CD14-positive monocyte (primary cell): ENCODE measurements at regions not wholly inside any gene's neighbourhood (a gene's known extent, or its start where the extent isn't known, plus 50 kb on each side); places are given as distances from the start of the nearest gene placed in this dataset.
A peak's percentile ranks its signal among the peaks of the same experiment; 100 is the strongest.

Source experiments
- DNase-seq, 3 donors: peaks; one replicate each; pipeline ENCODE4 v3.0.0-alpha.2; 2011 to 2022
- H2AFZ ChIP-seq: 2 replicates; pipeline ENCODE4 v1.6.0; 2012; ENCODE audit warnings: mild to moderate bottlenecking, low read depth, low read length, inconsistent platforms; ENCODE audit not compliant: insufficient read depth, poor library complexity, severe bottlenecking
- H3K27ac ChIP-seq, 2 donors: 1 replicate in 1 of 2; 2 replicates in 1 of 2; pipeline ENCODE4 v1.5.1; 2012 to 2013; ENCODE audit warnings: low read length in 2 of 2, control low read depth in 1 of 2, inconsistent platforms in 1 of 2, low read depth in 1 of 2, mild to moderate bottlenecking in 1 of 2
- H3K27me3 ChIP-seq, 2 donors: one replicate each; pipeline versions ENCODE4 v1.6.0 to v1.6.1; 2011 to 2013; ENCODE audit warnings: low read length in 2 of 2; ENCODE audit not compliant: control insufficient read depth in 2 of 2, insufficient read depth in 2 of 2
- H3K36me3 ChIP-seq, 2 donors: replicated peaks in 1 of 2; 1 replicate in 1 of 2; 2 replicates in 1 of 2; pipeline versions ENCODE4 v1.5.1 to v1.6.1; 2012 to 2013; ENCODE audit warnings: low read length in 2 of 2, control low read depth in 1 of 2, inconsistent platforms in 1 of 2, mild to moderate bottlenecking in 1 of 2; ENCODE audit not compliant: insufficient read depth in 2 of 2, control insufficient read depth in 1 of 2
- H3K4me1 ChIP-seq, 2 donors: 1 replicate in 1 of 2; 2 replicates in 1 of 2; pipeline versions ENCODE4 v1.5.1 to v1.6.1; 2012 to 2013; ENCODE audit warnings: low read length in 2 of 2, control low read depth in 1 of 2, inconsistent platforms in 1 of 2, mild to moderate bottlenecking in 1 of 2, moderate library complexity in 1 of 2; ENCODE audit not compliant: insufficient read depth in 2 of 2, control insufficient read depth in 1 of 2
- H3K4me2 ChIP-seq: replicated peaks from 2 replicates; pipeline ENCODE3; 2012; ENCODE audit warnings: low read length, moderate library complexity, mild to moderate bottlenecking; ENCODE audit not compliant: poor library complexity, severe bottlenecking; ENCODE audit errors: extremely low read depth
- H3K4me3 ChIP-seq, 3 experiments: fragments of 200-600 bp in 1 of 3; sonication (generic) in 1 of 3; replicated peaks in 1 of 3; 1 replicate in 2 of 3; 2 replicates in 1 of 3; pipeline ENCODE4 v1.5.1; 2011 to 2013; ENCODE audit warnings: low read length in 3 of 3, mild to moderate bottlenecking in 3 of 3, control low read depth in 2 of 3, low read depth in 2 of 3, inconsistent platforms in 1 of 3, moderate library complexity in 1 of 3
- H3K79me2 ChIP-seq: 2 replicates; pipeline ENCODE4 v1.6.0; 2012; ENCODE audit warnings: mild to moderate bottlenecking, control low read depth, inconsistent platforms, low read length, moderate library complexity; ENCODE audit not compliant: insufficient read depth
- H3K9ac ChIP-seq: 2 replicates; pipeline ENCODE4 v1.6.0; 2017; ENCODE audit warnings: low read length, mild to moderate bottlenecking; ENCODE audit not compliant: insufficient read depth, poor library complexity, severe bottlenecking
- H3K9me3 ChIP-seq, 2 donors: replicated peaks in 1 of 2; 1 replicate in 1 of 2; 2 replicates in 1 of 2; pipeline versions ENCODE4 v1.5.1 to v1.6.1; 2012 to 2013; ENCODE audit warnings: low read length in 2 of 2, control low read depth in 1 of 2; ENCODE audit not compliant: control insufficient read depth in 1 of 2, insufficient read depth in 1 of 2
- H4K20me1 ChIP-seq: 2 replicates; pipeline ENCODE4 v1.6.0; 2012; ENCODE audit warnings: mild to moderate bottlenecking, low read length, control low read depth, moderate library complexity; ENCODE audit not compliant: insufficient read depth
- H3K27ac Mint-ChIP-seq, 7 donors: one replicate each; pipeline ENCODE4 v1.8.0; 2020; ENCODE audit warnings: mild to moderate bottlenecking in 7 of 7, mixed read lengths in 7 of 7, moderate library complexity in 6 of 7, inconsistent platforms in 2 of 7
- H3K27me3 Mint-ChIP-seq, 3 donors: one replicate each; pipeline ENCODE4 v1.8.0; 2021 to 2022; ENCODE audit warnings: low read depth in 3 of 3, mild to moderate bottlenecking in 3 of 3, mixed read lengths in 3 of 3, moderate library complexity in 3 of 3, inconsistent platforms in 1 of 3
- H3K36me3 Mint-ChIP-seq, 2 donors: one replicate each; pipeline ENCODE4 v1.8.0; 2020; ENCODE audit warnings: mixed read lengths in 2 of 2, inconsistent platforms in 1 of 2, mild to moderate bottlenecking in 1 of 2
- H3K4me1 Mint-ChIP-seq: one replicate; pipeline ENCODE4 v1.8.0; 2020; ENCODE audit warnings: mild to moderate bottlenecking, mixed read lengths
- H3K4me3 Mint-ChIP-seq, 2 donors: one replicate each; pipeline ENCODE4 v1.8.0; 2020; ENCODE audit warnings: mild to moderate bottlenecking in 2 of 2, mixed read lengths in 2 of 2, moderate library complexity in 1 of 2
- H3K9me3 Mint-ChIP-seq, 7 donors: one replicate each; pipeline ENCODE4 v1.8.0; 2020 to 2022; ENCODE audit warnings: mixed read lengths in 7 of 7, mild to moderate bottlenecking in 6 of 7, moderate library complexity in 6 of 7, inconsistent platforms in 2 of 7
- CTCF ChIP-seq: fragments of 200-600 bp; IDR thresholded peaks from one replicate; pipeline ENCODE4 v1.8.0; 2022; ENCODE audit warnings: antibody characterized with exemption, mild to moderate bottlenecking
- WGBS: methylation state at CpG from one replicate; pipeline ENCODE4 v1.1.5; 2013; ENCODE audit warnings: missing lambda C conversion rate; ENCODE audit not compliant: insufficient coverage; 5-methylcytosine and 5-hydroxymethylcytosine counted together
- intact Hi-C, 2 donors: fragments of 100-400 bp; cut with micrococcal nuclease; formaldehyde crosslinking; loops; one replicate each; pipeline versions ENCODE4 v1.15.0 to v1.15.1; 2023

- no peaks in the 10 kb centered on the region for H4K20me1 ChIP-seq
- peaks cover 25 to 28% of the 10 kb centered on the region in 2 donors for H3K4me1 ChIP-seq
- H3K9ac ChIP-seq = no peak overlapping the region
- DNase-seq = peak in 2 of 3 donors; percentile 49 to 71
- H3K9me3 ChIP-seq = no peaks in the 10 kb centered on the region
- H3K36me3 Mint-ChIP-seq = peaks cover 14 to 23% of the 10 kb centered on the region in 2 donors
- peak overlapping the region; percentile 6 for H2AFZ ChIP-seq
- peak overlapping the region in 1 of 2 donors; percentile 44 for H3K4me3 Mint-ChIP-seq
- no peaks in the 10 kb centered on the region for H3K27me3 ChIP-seq
- H3K79me2 ChIP-seq = peaks cover 12% of the 10 kb centered on the region
- no CpG with 5 or more reads among the region's 4 CpGs for WGBS
- intact Hi-C loops = no loop called here
- peak overlapping the region; percentile 38 for H3K4me2 ChIP-seq
- H3K36me3 ChIP-seq = no peaks in the 10 kb centered on the region
- H3K27ac ChIP-seq = peak overlapping the region in 1 of 2 donors; percentile 56
- peaks cover 45% of the 10 kb centered on the region for H3K4me1 Mint-ChIP-seq
- no peaks in the 10 kb centered on the region for H3K27me3 Mint-ChIP-seq
- H3K27ac Mint-ChIP-seq = peak overlapping the region in 4 of 7 donors; percentile 42 to 67 (median 54)
- no peaks in the 10 kb centered on the region for H3K9me3 Mint-ChIP-seq
- H3K4me3 ChIP-seq = peak overlapping the region in 1 of 3 experiments; percentile 43
- TF ChIP-seq CTCF = no peak
These were observed 111.4 kb upstream of the FRY start for GRCh38 chr13:31919971-31920726.

GRCh38 chr13:31920727-31921100 is 110.9 kb upstream of the FRY start:
- Histone ChIP-seq H3K36me3 (no peaks in the 10 kb centered on the region), H3K9ac (no peak overlapping the region), H2AFZ (peak overlapping the region; percentile 6), H4K20me1 (no peaks in the 10 kb centered on the region), H3K79me2 (peaks cover 12% of the 10 kb centered on the region), H3K4me2 (peak overlapping the region; percentile 38), H3K4me3 (peak overlapping the region in 1 of 3 experiments; percentile 43), H3K27me3 (no peaks in the 10 kb centered on the region), H3K4me1 (peaks cover 25 to 28% of the 10 kb centered on the region in 2 donors), H3K9me3 (no peaks in the 10 kb centered on the region), H3K27ac (peak overlapping the region in 1 of 2 donors; percentile 56)
- intact Hi-C loops = no loop called here
- Mint-ChIP-seq H3K4me1 (peaks cover 47% of the 10 kb centered on the region), H3K27ac (peak overlapping the region in 4 of 7 donors; percentile 42 to 67 (median 54)), H3K9me3 (no peaks in the 10 kb centered on the region), H3K27me3 (no peaks in the 10 kb centered on the region), H3K4me3 (no peak overlapping the region), H3K36me3 (peaks cover 10 to 22% of the 10 kb centered on the region in 2 donors)
- TF ChIP-seq CTCF = no peak
- no peak for DNase-seq
- no CpG with 5 or more reads among the region's 2 CpGs for WGBS
